GM19351 (cell line): ENCODE measurements at regions not wholly inside any gene's neighbourhood (a gene's known extent, or its start where the extent isn't known, plus 50 kb on each side); places are given as distances from the start of the nearest gene placed in this dataset.

Experiments
- ATAC-seq: cut with Tn5 transposase; IDR thresholded peaks from one replicate; pipeline ENCODE4 v1.9.1; 2021; ENCODE audit warnings: mild to moderate bottlenecking, moderate library complexity; ENCODE audit not compliant: unreplicated experiment

GRCh38 chr21:28112511-28112910 is 880.2 kb downstream of the LTN1 start:
- no peak for ATAC-seq

DNA sequence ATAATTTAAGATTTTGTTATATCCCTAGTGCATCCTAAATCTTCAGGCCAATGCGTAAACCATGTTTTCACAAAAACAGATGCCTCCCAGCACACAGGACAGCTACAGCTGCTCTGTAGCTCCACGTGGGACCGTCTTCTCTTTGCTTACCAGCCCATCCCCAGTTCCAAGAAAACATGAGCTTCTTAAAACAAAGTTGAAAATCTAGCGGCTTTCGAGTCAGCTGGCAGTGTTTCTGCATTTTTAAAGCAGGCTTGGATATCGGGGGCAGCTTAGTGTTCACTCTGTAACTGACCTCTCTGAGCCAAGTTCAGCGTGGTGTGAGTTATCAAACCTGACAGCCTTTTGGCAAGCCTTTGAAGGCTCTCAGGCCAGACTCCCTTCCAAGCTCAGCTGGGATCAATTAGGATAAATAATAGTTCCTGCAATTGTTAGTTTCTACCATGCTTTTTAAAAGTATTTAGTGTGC is 881.5 kb downstream of the LTN1 start:
- no peak for ATAC-seq

- ATAC-seq = no peak
These were observed 882.0 kb downstream of the LTN1 start for GRCh38 chr21:28110716-28111115.

GRCh38 chr21:28110074-28110473 is 882.6 kb downstream of the LTN1 start:
- no peak for ATAC-seq

GRCh38 chr21:28106370-28106890 is 886.2 kb downstream of the LTN1 start:
- ATAC-seq = no peak

DNA sequence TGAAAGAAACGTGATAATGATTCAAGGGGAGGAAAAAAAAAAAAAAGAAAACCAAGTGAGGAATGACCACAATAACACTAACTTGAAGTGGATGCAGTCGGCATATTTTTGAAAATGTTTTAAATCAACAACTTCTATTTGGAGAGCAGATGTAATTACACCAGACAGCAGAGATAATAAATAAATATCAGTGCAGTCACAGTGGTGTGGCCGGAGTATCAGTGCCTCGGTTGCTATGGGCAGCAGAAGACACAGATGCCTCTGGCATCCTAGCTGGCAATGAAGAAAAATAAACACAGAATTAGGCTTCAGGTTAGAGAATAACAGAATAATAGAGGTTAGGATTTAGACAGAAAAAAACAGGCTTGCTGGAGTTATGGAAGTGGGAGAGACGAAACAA is 888.3 kb downstream of the LTN1 start:
- ATAC-seq = no peak

DNA sequence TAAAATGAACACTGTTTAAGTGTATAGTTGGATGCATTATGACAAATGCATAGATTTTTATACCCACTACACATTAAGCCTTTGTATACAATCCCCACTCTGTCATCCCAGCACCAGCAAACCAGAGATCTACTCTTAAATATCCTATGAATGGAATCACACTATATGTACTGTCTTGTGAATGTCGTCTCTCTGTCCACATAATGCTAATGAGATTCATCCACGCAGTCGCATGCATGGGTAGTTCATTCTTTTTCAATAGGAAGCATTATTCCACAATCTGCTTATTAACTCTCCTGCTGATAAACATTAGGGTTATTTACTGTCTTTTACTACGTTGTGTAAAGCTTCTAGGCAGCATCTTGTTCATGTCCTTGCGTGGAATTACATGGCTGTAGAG is 892.3 kb downstream of the LTN1 start:
- no peak for ATAC-seq

GRCh38 chr21:28099001-28099705 is 893.5 kb downstream of the LTN1 start:
- no peak for ATAC-seq

DNA sequence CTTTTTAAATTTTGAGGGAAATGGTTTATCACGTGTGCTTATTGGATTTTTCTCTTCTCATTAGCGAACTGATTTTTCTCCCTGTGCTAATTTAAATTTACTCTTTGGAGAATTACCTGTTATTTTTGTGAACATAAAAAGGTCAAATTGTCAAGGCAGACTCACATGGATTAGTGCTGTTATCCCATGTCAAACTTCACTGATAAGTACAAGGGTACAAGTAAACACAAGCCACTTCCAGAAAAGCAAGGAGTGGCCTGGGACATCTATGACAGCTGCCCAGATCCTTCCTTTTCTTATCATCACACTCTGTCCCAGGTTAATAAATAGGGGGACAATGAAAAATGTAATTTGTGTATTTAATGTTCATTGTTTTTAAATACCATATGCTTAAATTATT is 901.2 kb downstream of the LTN1 start:
- no peak for ATAC-seq

DNA sequence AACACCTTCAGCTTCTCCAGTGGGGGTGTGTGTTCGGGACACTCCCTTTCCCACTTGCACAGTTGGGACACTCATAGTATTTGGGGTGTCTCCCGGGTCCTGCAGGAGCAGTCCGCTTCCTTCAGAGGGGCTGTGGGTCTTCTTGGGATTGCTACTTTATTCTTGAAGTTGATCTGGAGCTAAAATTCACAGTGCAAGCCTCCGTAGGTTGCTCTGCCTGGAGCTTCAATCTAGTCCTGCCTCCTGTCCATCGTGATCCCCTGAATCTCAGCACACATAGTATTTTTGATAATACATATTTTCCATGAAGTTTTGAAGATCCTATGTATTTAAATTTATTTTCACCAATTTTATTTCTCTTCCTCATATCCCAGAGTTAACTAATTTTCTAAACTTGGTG is 902.1 kb downstream of the LTN1 start:
- no peak for ATAC-seq

DNA sequence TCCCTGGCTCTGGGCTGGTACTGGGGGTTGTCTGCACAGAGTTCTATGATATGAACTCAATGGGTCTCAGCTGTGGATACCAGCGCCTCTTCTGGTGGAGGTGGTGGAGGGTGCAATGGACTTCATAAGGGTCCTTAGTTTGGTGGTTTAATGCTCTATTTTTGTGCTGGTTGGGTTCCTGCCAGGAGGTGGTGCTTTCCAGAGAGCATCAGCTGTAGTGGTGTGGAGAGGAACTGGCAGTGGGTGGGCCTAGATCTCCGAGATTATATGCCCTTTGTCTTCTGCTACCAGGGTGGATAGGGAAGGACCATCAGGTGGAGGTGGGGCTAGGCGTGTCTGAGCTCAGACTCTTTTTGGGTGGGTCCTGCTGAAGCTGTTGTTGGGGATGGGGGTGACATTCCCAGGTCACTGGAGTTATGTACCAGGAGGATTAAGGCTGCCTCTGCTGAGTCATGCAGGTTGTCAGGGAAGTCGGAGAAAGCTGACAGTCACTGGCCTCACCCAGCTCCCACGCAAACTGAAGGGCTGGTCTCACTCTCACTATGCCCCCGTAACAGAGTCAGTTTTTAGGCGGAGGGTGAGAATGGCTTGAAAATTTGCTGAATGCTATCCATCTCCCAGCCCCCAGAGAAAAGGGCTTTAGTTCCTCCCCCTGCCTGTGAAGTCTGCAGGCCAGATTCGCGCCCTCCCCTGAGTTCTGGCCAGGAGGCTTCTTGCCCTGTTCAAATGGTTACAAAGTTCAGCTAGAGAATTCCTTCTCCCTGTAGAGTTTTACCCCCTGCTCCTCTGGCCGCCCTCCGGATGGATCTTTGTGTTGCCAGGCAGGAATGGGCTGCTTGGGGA is 902.9 kb downstream of the LTN1 start:
- no peak for ATAC-seq

DNA sequence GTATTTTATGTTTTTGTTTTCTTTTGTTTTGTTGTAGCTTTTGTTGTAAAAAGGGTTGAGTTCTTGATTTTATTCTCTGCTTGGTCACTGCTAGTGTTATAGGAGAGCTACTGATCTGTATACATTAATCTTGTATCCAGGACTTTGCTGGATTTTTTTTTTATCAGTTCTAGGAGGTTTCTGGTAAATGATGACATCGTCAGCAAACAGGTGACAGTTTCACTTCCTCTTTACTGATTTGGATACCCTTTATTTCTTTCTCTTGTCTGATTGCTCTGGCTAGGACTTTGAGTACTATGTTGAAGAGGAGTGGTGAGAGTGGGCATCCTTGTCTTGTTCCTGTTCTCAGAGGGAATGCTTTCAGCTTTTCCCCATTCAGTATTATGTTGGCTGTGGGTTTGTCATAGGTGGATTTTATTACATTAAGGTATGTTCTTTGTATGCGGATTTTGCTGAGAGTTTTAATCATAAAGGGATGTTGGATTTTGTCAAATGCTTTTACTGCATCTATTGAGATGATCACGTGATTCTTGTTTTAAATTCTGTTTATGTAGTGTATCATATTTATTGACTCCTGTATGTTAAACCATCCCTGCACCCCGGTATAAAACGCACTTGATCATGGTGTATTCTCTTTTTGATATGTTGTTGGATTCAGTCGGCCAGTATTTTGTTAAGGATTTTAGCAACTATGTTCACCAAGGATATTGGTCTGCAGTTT is 905.7 kb downstream of the LTN1 start:
- ATAC-seq = no peak

DNA sequence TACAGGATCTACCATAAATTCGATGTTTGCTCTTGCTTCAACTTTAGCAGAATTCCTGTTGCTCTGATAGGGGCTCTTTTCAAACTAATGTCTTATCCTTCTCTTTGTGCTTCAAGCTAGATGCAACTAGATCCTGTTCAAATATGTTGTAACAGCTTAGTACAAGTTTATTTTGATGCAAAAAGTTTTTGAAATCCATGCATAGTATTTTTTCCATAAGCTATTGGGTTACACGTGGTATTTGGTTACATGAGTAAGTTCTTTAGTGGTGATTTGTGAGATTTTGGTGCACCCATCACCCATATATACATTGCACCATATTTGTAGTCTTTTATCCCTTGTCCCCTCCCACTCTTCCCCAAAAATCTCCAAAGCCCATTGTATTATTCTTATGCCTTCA is 907.7 kb downstream of the LTN1 start:
- ATAC-seq = no peak

DNA sequence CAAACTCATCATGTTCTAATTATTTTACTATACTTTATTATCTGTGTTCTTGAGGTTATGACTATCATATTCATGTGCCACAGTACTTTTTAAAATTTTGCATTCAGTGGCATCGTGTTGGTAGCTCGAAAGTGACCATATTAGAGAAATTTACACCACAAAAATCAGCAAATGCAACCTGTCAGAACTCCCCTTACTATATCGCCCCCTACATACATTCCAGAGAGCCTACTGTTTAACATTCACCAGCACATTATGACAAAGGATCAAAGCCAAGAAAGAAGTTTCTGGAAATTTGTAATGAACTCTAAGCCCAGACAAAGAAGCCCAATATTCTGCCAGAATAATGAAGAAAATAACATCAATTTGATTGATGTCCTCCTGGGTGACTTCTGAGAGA is 909.3 kb downstream of the LTN1 start:
- no peak for ATAC-seq

GRCh38 chr21:28078126-28078525 is 914.6 kb downstream of the LTN1 start:
- ATAC-seq = no peak

- no peak for ATAC-seq
These were observed 918.0 kb downstream of the LTN1 start for GRCh38 chr21:28074676-28075075.

DNA sequence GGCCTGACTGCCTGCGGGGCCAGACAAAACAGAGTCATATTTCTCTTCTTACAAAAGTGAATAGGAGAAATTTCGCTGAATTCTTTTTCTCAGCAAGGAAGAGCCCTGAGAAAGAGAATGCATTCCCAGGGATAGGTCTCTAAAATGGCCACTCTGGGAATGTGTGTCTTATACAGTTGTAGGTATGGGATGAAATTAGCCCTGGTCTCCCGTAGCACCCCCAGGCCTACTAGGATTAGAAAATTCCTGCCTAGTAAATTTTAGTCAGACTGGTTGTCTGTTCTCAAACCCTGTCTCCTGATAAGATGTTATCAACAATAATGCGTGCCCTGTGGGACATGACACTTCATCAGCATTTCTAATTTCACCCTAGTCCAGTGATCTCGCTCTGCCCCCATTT is 920.1 kb downstream of the LTN1 start:
- ATAC-seq = no peak

GRCh38 chr21:28069450-28069923 is 923.2 kb downstream of the LTN1 start:
- ATAC-seq = no peak

- no peak for ATAC-seq
These were observed 924.0 kb downstream of the LTN1 start for GRCh38 chr21:28068455-28069358.
